ENCODE measurements at regions not wholly inside any gene's neighbourhood (a gene's known extent, or its start where the extent isn't known, plus 50 kb on each side); places are given as distances from the start of the nearest gene placed in this dataset.

DNA sequence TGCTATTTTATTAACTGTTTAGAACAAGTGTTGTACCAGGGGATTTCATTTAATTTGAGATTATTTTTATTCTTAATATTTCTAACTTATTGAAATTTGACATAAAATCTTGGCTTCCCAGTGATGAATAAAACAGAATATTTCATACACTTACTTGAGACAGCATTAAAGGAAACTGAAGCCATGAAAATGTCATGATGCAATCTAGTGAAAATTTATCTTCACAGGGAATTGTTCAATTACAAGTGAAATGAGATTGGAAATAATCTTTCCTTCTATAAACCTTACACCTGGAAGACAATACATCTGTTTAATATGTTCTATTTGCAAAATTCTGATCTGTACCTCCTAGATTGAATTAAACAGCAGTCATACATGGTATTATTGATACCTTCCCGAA, 511.0 kb upstream of the CDH7 start:
- WGBS (ENCODE audit: extremely low coverage, insufficient read length, low lambda C conversion rate), result no CpG with 5 or more reads among the region's 1 CpG
- H3K9me3 Mint-ChIP-seq, result no peaks in the 10 kb centered on the region
- Histone ChIP-seq H3K4ac (ENCODE audit: low read depth, low read length) (no peak overlapping the region), H2BK12ac (ENCODE audit: insufficient read length, low read depth, low read length) (no peak overlapping the region), H3T11ph (ENCODE audit: low read length) (no peak overlapping the region), H4K5ac (ENCODE audit: insufficient read length, low read depth, low read length) (no peak overlapping the region), H2AK5ac (ENCODE audit: insufficient read length, low read length) (no peak overlapping the region), H2BK120ac (ENCODE audit: low read depth, low read length, poor library complexity, severe bottlenecking) (no peak overlapping the region), H2BK5ac (ENCODE audit: insufficient read length, low read length) (no peak overlapping the region), H3K9me3 (ENCODE audit: control insufficient read depth, low read depth, low read length) (no peaks in the 10 kb centered on the region), H3K9ac (ENCODE audit: extremely low read depth, insufficient read length, low read length) (no peak overlapping the region), H2AFZ (ENCODE audit: low read length) (no peak overlapping the region), H2BK20ac (ENCODE audit: low read depth, low read length, poor library complexity, severe bottlenecking) (no peak overlapping the region), H2BK15ac (ENCODE audit: low read depth, low read length) (no peak overlapping the region), H3K79me1 (ENCODE audit: insufficient read depth, low read depth, low read length, poor library complexity, severe bottlenecking) (no peaks in the 10 kb centered on the region), H3K79me2 (ENCODE audit: insufficient read depth, low read length) (no peaks in the 10 kb centered on the region), H3K18ac (ENCODE audit: insufficient read length, low read depth, low read length) (no peak overlapping the region), H3K23ac (ENCODE audit: insufficient read length, low read depth, low read length) (no peak overlapping the region), H4K20me1 (ENCODE audit: control insufficient read depth, insufficient read depth, insufficient read length) (no peaks in the 10 kb centered on the region), H3K4me1 (ENCODE audit: insufficient read depth, low read length) (0 out of 2 replicates have a peak, but pooled peaks cover 2% of the 10 kb centered on the region), H3K27me3 (ENCODE audit: insufficient read depth, low read length) (no peaks in the 10 kb centered on the region), H3K27ac (ENCODE audit: insufficient read length, low read depth, low read length) (no peak overlapping the region), H4K8ac (replicated peaks; ENCODE audit: insufficient read length, low read depth, low read length) (no peak overlapping the region), H3K14ac (ENCODE audit: insufficient read depth, low read length) (no peak overlapping the region), H3K23me2 (ENCODE audit: insufficient read length, low read depth, low read length, poor library complexity, severe bottlenecking) (no peaks in the 10 kb centered on the region), H3K56ac (ENCODE audit: insufficient read length, low read depth, low read length) (no peak overlapping the region), H3K4me2 (ENCODE audit: insufficient read depth, insufficient read length, low read length) (no peak overlapping the region), H4K91ac (ENCODE audit: insufficient read length, low read depth, low read length) (no peak overlapping the region)
- TF ChIP-seq CTCF (conservative IDR thresholded peaks at IDR 0.05), result no peak
- H3K36me3 Mint-ChIP-seq (ENCODE audit: insufficient read depth in 1 of 3, low read depth in 3 of 3), result no peaks in the 10 kb centered on the region
- DNase-seq, result no peak
- H3K4me1 Mint-ChIP-seq, result no peaks in the 10 kb centered on the region; a peak in 1 of 4 replicates
- H3K4me3 Mint-ChIP-seq, result no peak overlapping the region
- H3K27ac Mint-ChIP-seq, result no peak overlapping the region
- peaks cover 5% of the 10 kb centered on the region for H3K27me3 Mint-ChIP-seq (ENCODE audit: low read depth)
